ENCODE measurements at regions not wholly inside any gene's neighbourhood (a gene's known extent, or its start where the extent isn't known, plus 50 kb on each side); places are given as distances from the start of the nearest gene placed in this dataset.

DNA sequence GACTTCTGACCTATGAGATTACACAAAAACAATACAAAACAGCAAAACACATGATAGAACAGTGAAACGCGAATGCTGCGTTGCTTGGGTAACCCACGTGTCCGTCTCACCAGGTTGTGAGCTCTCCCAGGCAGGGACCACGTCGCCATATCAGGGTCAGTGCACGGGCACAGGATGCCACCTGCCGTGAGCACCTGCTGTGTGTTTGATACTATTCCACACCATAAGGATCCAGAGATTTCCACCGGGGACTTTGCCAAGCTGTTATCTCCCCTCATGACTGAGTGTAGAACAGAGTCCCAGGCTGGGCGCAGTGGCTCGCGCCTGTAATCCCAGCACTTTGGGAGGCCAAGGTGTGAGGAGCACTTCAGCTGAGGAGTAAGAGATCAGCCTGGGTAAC, 288.0 kb downstream of the BMP7 start:
- no peak for TF ChIP-seq CTCF (IDR thresholded peaks at IDR 0.05; ENCODE audit: low read depth, low read length)
- no peak for TF ChIP-seq EZH2phosphoT487 (IDR thresholded peaks at IDR 0.05; ENCODE audit: low read depth)
